ENCODE measurements at regions not wholly inside any gene's neighbourhood (a gene's known extent, or its start where the extent isn't known, plus 50 kb on each side); places are given as distances from the start of the nearest gene placed in this dataset.

- Histone ChIP-seq H3K4me1 (ENCODE audit: low read length) (no peaks in the 10 kb centered on the region), H3K36me3 (replicated peaks; ENCODE audit: insufficient read depth, low read length) (no peaks in the 10 kb centered on the region), H4K20me1 (ENCODE audit: insufficient read depth, low read length) (no peaks in the 10 kb centered on the region), H3K4me2 (ENCODE audit: low read depth, low read length) (no peak overlapping the region), H2AFZ (ENCODE audit: low read length) (no peak overlapping the region), H3K4me3 (ENCODE audit: low read length) (no peak overlapping the region), H3K9me3 (replicated peaks; ENCODE audit: insufficient read depth, low read length) (no peaks in the 10 kb centered on the region), H3K9ac (ENCODE audit: low read length) (no peak overlapping the region), H3K79me2 (ENCODE audit: low read length) (no peaks in the 10 kb centered on the region), H3F3A (ENCODE audit: insufficient read depth, low read length) (no peaks in the 10 kb centered on the region), H3K27ac (ENCODE audit: low read length) (no peak overlapping the region), H3K9me2 (replicated peaks; ENCODE audit: insufficient read depth, low read length) (no peaks in the 10 kb centered on the region), H3K27me3 (replicated peaks; ENCODE audit: insufficient read depth, low read length) (no peaks in the 10 kb centered on the region)
- no peak for DNase-seq
- TF ChIP-seq EZH2 (optimal IDR thresholded peaks at IDR 0.05; ENCODE audit: low read depth, low read length) (no peak), EZH2phosphoT487 (IDR thresholded peaks at IDR 0.05; ENCODE audit: low read length) (no peak), CTCF (IDR thresholded peaks at IDR 0.05; ENCODE audit: low read length) (no peak)
These were observed 245.1 kb downstream of the KCTD12 start for GRCh38 chr13:76641056-76641455.

GRCh38 chr13:76638882-76639281, 247.3 kb downstream of the KCTD12 start:
- H3K9ac ChIP-seq (ENCODE audit: low read length) = no peak overlapping the region

GRCh38 chr13:76638181-76638580, 248.0 kb downstream of the KCTD12 start:
- TF ChIP-seq EZH2 (optimal IDR thresholded peaks at IDR 0.05; ENCODE audit: low read depth, low read length) (no peak), EZH2phosphoT487 (IDR thresholded peaks at IDR 0.05; ENCODE audit: low read length) (no peak), CTCF (IDR thresholded peaks at IDR 0.05; ENCODE audit: low read length) (no peak)
- no peaks in the 10 kb centered on the region for H3K4me1 ChIP-seq (ENCODE audit: low read length)
- no peaks in the 10 kb centered on the region for H3K27me3 ChIP-seq (replicated peaks; ENCODE audit: insufficient read depth, low read length)
- H3K4me3 ChIP-seq (ENCODE audit: low read length) = no peak overlapping the region
- no peak overlapping the region for H2AFZ ChIP-seq (ENCODE audit: low read length)
- H3K9me2 ChIP-seq (replicated peaks; ENCODE audit: insufficient read depth, low read length) = no peaks in the 10 kb centered on the region
- no peaks in the 10 kb centered on the region for H3F3A ChIP-seq (ENCODE audit: insufficient read depth, low read length)
- DNase-seq = no peak
- H4K20me1 ChIP-seq (ENCODE audit: insufficient read depth, low read length) = no peaks in the 10 kb centered on the region
- no peak overlapping the region for H3K4me2 ChIP-seq (ENCODE audit: low read depth, low read length)
- no peak overlapping the region for H3K27ac ChIP-seq (ENCODE audit: low read length)
- H3K79me2 ChIP-seq (ENCODE audit: low read length) = no peaks in the 10 kb centered on the region
- no peaks in the 10 kb centered on the region for H3K36me3 ChIP-seq (replicated peaks; ENCODE audit: insufficient read depth, low read length)
- no peak overlapping the region for H3K9ac ChIP-seq (ENCODE audit: low read length)
- H3K9me3 ChIP-seq (replicated peaks; ENCODE audit: insufficient read depth, low read length) = no peaks in the 10 kb centered on the region

More at GRCh38 chr13:76638882-76639281, 247.3 kb downstream of the KCTD12 start:
- TF ChIP-seq EZH2 (optimal IDR thresholded peaks at IDR 0.05; ENCODE audit: low read depth, low read length) = no peak
- no peak for TF ChIP-seq EZH2phosphoT487 (IDR thresholded peaks at IDR 0.05; ENCODE audit: low read length)
- no peak for TF ChIP-seq CTCF (IDR thresholded peaks at IDR 0.05; ENCODE audit: low read length)
- Histone ChIP-seq H3K79me2 (ENCODE audit: low read length) (no peaks in the 10 kb centered on the region), H2AFZ (ENCODE audit: low read length) (no peak overlapping the region), H3K9me3 (replicated peaks; ENCODE audit: insufficient read depth, low read length) (no peaks in the 10 kb centered on the region), H3K4me3 (ENCODE audit: low read length) (no peak overlapping the region), H3K4me1 (ENCODE audit: low read length) (no peaks in the 10 kb centered on the region), H3F3A (ENCODE audit: insufficient read depth, low read length) (no peaks in the 10 kb centered on the region), H3K27me3 (replicated peaks; ENCODE audit: insufficient read depth, low read length) (no peaks in the 10 kb centered on the region), H3K9me2 (replicated peaks; ENCODE audit: insufficient read depth, low read length) (no peaks in the 10 kb centered on the region), H4K20me1 (ENCODE audit: insufficient read depth, low read length) (no peaks in the 10 kb centered on the region), H3K4me2 (ENCODE audit: low read depth, low read length) (no peak overlapping the region), H3K27ac (ENCODE audit: low read length) (no peak overlapping the region), H3K36me3 (replicated peaks; ENCODE audit: insufficient read depth, low read length) (no peaks in the 10 kb centered on the region)
- no peak for DNase-seq

Measured in MM.1S (cell line).